Duodenal mucosa (tissue), 2 donors: ENCODE measurements at regions not wholly inside any gene's neighbourhood (a gene's known extent, or its start where the extent isn't known, plus 50 kb on each side); places are given as distances from the start of the nearest gene placed in this dataset.
"Not testable (repeated sequence)": the region's sequence is repeated elsewhere in the genome, so short reads cannot be mapped to it uniquely, and the experiment has no call there.

Experiments used
- H3K27ac ChIP-seq: one replicate; pipeline ENCODE4 v1.7.0; 2013; ENCODE audit warnings: low read depth, low read length
- H3K27me3 ChIP-seq, 2 donors: one replicate each; pipeline ENCODE4 v1.7.0; 2013; ENCODE audit warnings: low read length in 2 of 2, control low read depth in 1 of 2; ENCODE audit not compliant: insufficient read depth in 2 of 2, control insufficient read depth in 1 of 2
- H3K36me3 ChIP-seq, 2 donors: one replicate each; pipeline ENCODE4 v1.7.0; 2013; ENCODE audit warnings: low read length in 2 of 2, control low read depth in 1 of 2; ENCODE audit not compliant: insufficient read depth in 2 of 2, control insufficient read depth in 1 of 2
- H3K4me1 ChIP-seq, 2 donors: one replicate each; pipeline ENCODE4 v1.7.0; 2013; ENCODE audit warnings: low read length in 2 of 2, control low read depth in 1 of 2; ENCODE audit not compliant: insufficient read depth in 2 of 2, control insufficient read depth in 1 of 2
- H3K4me3 ChIP-seq, 2 donors: one replicate each; pipeline ENCODE4 v1.7.0; 2013; ENCODE audit warnings: low read length in 2 of 2, low read depth in 1 of 2
- H3K9ac ChIP-seq, 2 donors: one replicate each; pipeline ENCODE4 v1.7.0; 2013; ENCODE audit warnings: low read length in 2 of 2, low read depth in 1 of 2
- H3K9me3 ChIP-seq, 2 donors: one replicate each; pipeline ENCODE4 v1.7.0; 2013; ENCODE audit warnings: low read length in 2 of 2, control low read depth in 1 of 2; ENCODE audit not compliant: control insufficient read depth in 1 of 2

- H3K4me3 ChIP-seq, H3K27me3 ChIP-seq, H3K36me3 ChIP-seq, H3K27ac ChIP-seq, H3K9me3 ChIP-seq, H3K9ac ChIP-seq, H3K4me1 ChIP-seq: not testable (repeated sequence)
These were observed 314.4 kb downstream of the ANAPC1 start for GRCh38 chr2:111569356-111570199.

- H3K9me3 ChIP-seq, H3K36me3 ChIP-seq, H3K4me3 ChIP-seq, H3K9ac ChIP-seq, H3K4me1 ChIP-seq, H3K27me3 ChIP-seq, H3K27ac ChIP-seq: not testable (repeated sequence)
These were observed 313.5 kb downstream of the ANAPC1 start for GRCh38 chr2:111570300-111571114.

DNA sequence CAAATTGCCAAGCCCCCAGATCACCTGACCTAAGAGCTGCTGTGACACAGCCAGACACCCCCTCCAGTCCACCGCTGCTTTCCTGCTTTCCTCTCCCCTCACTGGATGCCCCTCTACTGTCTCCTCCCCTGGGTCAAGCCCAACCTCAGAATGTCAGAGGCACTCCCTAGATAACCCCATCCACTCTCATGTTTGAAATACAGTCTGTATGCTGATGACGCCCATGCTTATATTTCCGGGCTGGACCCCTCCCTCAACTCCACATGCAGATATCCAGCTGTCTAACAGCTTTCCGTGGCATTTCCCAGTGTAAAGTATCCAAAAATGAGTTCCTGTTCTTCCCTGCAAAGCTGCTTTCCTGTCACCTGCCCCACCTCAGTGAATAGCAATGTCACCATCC is 309.2 kb downstream of the ANAPC1 start:
- H3K9me3 ChIP-seq, H3K27me3 ChIP-seq, H3K4me3 ChIP-seq, H3K27ac ChIP-seq, H3K9ac ChIP-seq, H3K4me1 ChIP-seq, H3K36me3 ChIP-seq: not testable (repeated sequence)

DNA sequence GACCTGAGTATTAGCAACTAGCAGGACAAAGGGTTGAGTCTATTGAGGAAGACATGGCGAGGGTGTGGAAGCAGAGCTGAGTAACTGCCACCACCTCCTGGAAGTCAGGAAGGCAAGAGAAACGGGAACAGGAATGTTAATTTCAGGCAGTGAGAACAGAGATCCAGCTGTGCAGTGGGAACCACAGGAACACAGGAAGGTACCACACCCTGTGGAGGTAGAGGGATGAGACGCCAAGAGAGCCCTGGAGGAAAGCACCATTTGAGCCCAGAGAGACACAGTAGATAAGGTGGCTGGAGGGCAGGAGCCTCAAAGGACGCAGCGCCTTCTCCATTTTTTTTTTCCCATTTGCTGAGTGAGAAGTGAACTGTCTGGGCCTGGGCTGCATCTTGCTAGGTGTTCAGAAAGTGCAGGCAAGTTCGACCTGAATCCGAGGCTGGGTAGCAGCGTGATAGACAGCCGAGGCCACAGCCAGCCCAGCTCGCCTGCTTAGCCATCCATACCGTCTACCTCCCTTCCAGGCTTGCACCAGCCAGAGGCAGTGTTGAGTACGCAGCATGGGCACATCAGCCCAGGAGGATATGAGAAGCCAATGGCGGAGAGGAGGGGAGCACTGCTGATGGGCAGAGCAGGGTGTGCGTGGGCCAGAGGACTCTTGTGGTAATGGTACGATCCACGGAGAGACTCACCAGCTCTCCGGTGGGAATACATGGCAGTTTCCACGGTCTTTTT is 306.7 kb downstream of the ANAPC1 start:
- H3K27me3 ChIP-seq, H3K4me1 ChIP-seq, H3K36me3 ChIP-seq, H3K4me3 ChIP-seq, H3K9ac ChIP-seq, H3K9me3 ChIP-seq, H3K27ac ChIP-seq: not testable (repeated sequence)

- H3K9me3 ChIP-seq, H3K36me3 ChIP-seq, H3K27me3 ChIP-seq, H3K9ac ChIP-seq, H3K4me3 ChIP-seq, H3K4me1 ChIP-seq, H3K27ac ChIP-seq: not testable (repeated sequence)
These were observed 304.4 kb downstream of the ANAPC1 start for GRCh38 chr2:111579500-111580134.

- not testable (repeated sequence) for H3K36me3 ChIP-seq, H3K4me1 ChIP-seq, H3K27me3 ChIP-seq, H3K9ac ChIP-seq, H3K9me3 ChIP-seq, H3K4me3 ChIP-seq, H3K27ac ChIP-seq
These were observed 303.4 kb downstream of the ANAPC1 start for GRCh38 chr2:111580616-111581015.

DNA sequence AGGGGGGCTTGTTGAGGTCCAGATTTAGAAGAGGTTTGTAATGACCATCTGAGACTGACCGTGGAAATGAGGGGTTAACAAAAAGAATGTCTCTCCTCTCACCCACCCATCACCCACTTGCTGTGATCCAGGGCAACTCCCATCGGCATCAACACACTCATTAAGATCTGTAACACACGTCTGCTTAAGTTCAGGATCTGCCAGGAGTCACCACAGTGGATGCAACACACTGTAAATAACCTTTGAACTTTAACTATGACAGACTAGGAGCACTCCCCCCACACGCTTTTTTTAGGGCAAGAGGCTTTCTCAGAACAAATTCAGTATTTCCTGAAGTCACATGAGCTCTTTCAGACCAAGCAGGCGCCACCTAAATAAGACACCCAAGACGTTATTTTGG is 301.9 kb downstream of the ANAPC1 start:
- H3K27me3 ChIP-seq, H3K36me3 ChIP-seq, H3K4me3 ChIP-seq, H3K9ac ChIP-seq, H3K9me3 ChIP-seq, H3K4me1 ChIP-seq, H3K27ac ChIP-seq: not testable (repeated sequence)

DNA sequence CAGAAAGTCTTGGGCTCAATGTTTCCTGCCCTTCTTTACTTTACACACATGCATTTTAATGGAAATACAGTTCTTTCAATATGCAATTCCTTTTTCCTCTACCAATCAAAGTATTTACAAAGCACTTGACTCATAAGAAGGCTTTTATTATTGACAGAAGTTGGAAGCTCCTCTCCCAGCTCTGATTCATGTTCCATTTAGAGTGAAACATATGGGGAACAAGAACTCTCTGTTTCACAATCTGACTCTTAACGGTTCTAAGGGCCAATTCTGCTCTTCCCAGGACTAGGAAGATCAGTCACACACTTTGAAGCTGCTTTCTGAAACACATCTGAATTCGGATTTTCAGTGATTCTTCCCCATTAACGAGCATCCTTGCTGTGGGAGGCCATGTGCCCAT is 300.5 kb downstream of the ANAPC1 start:
- not testable (repeated sequence) for H3K4me3 ChIP-seq, H3K27me3 ChIP-seq, H3K27ac ChIP-seq, H3K9me3 ChIP-seq, H3K4me1 ChIP-seq, H3K9ac ChIP-seq, H3K36me3 ChIP-seq

- not testable (repeated sequence) for H3K27me3 ChIP-seq, H3K9ac ChIP-seq, H3K4me3 ChIP-seq, H3K27ac ChIP-seq, H3K36me3 ChIP-seq, H3K9me3 ChIP-seq, H3K4me1 ChIP-seq
These were observed 299.5 kb downstream of the ANAPC1 start for GRCh38 chr2:111584540-111584939.

DNA sequence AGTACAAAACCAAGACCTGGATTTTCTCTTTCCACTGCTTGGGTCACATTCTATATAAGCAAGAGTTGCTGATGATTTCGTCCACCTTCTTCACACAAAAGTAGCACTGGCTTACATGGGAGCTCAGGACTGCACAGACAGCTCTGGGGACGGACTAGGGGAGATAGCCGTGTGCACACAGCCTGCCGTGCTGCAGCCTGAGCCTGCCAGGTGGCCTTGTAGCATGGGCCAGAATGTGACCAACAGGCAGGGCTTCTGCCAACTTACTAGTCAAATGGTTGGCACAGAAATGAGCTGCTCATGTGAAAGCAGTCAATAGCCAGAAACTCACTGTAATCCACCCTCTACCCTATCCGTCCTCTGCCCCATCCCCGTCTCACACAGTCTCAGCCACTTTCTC is 299.0 kb downstream of the ANAPC1 start:
- H3K9ac ChIP-seq, H3K36me3 ChIP-seq, H3K27ac ChIP-seq, H3K4me1 ChIP-seq, H3K4me3 ChIP-seq, H3K27me3 ChIP-seq, H3K9me3 ChIP-seq: not testable (repeated sequence)
